ENCODE measurements at regions not wholly inside any gene's neighbourhood (a gene's known extent, or its start where the extent isn't known, plus 50 kb on each side); places are given as distances from the start of the nearest gene placed in this dataset.

DNA sequence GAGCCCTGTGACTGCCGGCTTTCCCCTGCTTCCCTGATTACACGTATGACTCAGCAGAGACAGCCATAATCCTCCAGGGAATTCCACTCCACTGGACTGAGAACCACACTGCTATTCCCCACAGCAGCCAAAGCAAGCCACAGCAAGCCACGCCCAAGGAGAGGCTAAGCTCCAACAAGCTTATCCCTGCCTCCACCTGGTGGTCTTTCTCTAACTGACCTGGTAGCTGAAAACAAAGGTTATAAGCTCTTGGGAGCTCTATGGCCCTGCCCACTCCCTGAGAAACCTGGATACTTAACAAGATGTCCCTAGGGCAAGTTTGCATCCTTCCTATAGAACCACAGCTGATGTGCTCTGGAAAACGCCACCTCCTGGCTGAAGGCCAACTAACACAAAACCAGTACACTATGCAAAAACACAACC is 613.7 kb upstream of the CDH18 start (continued):
- TF ChIP-seq SUZ12 (IDR thresholded peaks at IDR 0.05; ENCODE audit: unreplicated experiment) (no peak), YY1 (IDR thresholded peaks at IDR 0.05; ENCODE audit: low read depth, low read length) (no peak), POLR2AphosphoS5 (IDR thresholded peaks at IDR 0.05; ENCODE audit: low read length) (no peak), TAF1 (IDR thresholded peaks at IDR 0.05; ENCODE audit: borderline replicate concordance, low read depth, low read length) (no peak), PKNOX1 (IDR thresholded peaks at IDR 0.05) (no peak), IKZF2 (IDR thresholded peaks at IDR 0.05) (no peak), NRF1 (conservative IDR thresholded peaks at IDR 0.05; ENCODE audit: low read depth, low read length) (no peak), SUPT20H (IDR thresholded peaks at IDR 0.05; ENCODE audit: borderline replicate concordance, control insufficient read depth, low read depth, low read length) (no peak), CHD2 (IDR thresholded peaks at IDR 0.05; ENCODE audit: borderline replicate concordance, low read depth, low read length) (no peak)
- TF ChIP-seq, protein P1, sequence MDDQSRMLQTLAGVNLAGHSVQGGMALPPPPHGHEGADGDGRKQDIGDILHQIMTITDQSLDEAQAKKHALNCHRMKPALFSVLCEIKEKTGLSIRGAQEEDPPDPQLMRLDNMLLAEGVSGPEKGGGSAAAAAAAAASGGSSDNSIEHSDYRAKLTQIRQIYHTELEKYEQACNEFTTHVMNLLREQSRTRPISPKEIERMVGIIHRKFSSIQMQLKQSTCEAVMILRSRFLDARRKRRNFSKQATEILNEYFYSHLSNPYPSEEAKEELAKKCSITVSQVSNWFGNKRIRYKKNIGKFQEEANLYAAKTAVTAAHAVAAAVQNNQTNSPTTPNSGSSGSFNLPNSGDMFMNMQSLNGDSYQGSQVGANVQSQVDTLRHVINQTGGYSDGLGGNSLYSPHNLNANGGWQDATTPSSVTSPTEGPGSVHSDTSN (IDR thresholded peaks at IDR 0.05; ENCODE audit: insufficient replicate concordance, low read depth, low read length): no peak

- H2AFZ ChIP-seq (ENCODE audit: control insufficient read depth, low read depth, low read length): no peak overlapping the region
- no peak overlapping the region for H3K27ac ChIP-seq (ENCODE audit: control insufficient read depth, insufficient read depth)
- no peaks in the 10 kb centered on the region for H3K79me2 ChIP-seq (ENCODE audit: control insufficient read depth, insufficient read depth, low read length)
Measured at GRCh38 chr5:20590356-20590755, 602.4 kb upstream of the CDH18 start.

More at GRCh38 chr5:20590356-20590755, 602.4 kb upstream of the CDH18 start:
- TF ChIP-seq CHD4 (IDR thresholded peaks at IDR 0.05): no peak
- TF ChIP-seq NRF1 (conservative IDR thresholded peaks at IDR 0.05; ENCODE audit: low read depth, low read length): no peak
- TF ChIP-seq SMARCA5 (IDR thresholded peaks at IDR 0.05): no peak
- no peak for TF ChIP-seq NR2F1 (conservative IDR thresholded peaks at IDR 0.05)
- no peak for TF ChIP-seq GABPA (IDR thresholded peaks at IDR 0.05; ENCODE audit: low read depth)
- Histone ChIP-seq H3K9me3 (replicated peaks; ENCODE audit: control insufficient read depth, insufficient read depth, low read length) (no peaks in the 10 kb centered on the region), H3K27me3 (replicated peaks in 1 of 2; ENCODE audit: control insufficient read depth in 2 of 2, insufficient read depth in 2 of 2, low read length in 1 of 2) (no peaks in the 10 kb centered on the region), H3K9ac (ENCODE audit: control insufficient read depth, insufficient read depth, low read length) (no peak overlapping the region), H3K36me3 (ENCODE audit: control insufficient read depth in 2 of 2, insufficient read depth in 2 of 2, low read length in 1 of 2) (no peaks in the 10 kb centered on the region), H3K4me2 (ENCODE audit: control insufficient read depth, insufficient read depth) (no peak overlapping the region), H3K4me1 (ENCODE audit: control insufficient read depth, insufficient read depth, low read length) (no peaks in the 10 kb centered on the region), H3K4me3 (no peak overlapping the region), H4K20me1 (ENCODE audit: control insufficient read depth, insufficient read depth) (no peaks in the 10 kb centered on the region)
- FAIRE-seq (no peak), DNase-seq (ENCODE audit: low read depth, low spot score) (no peak), ATAC-seq (no peak)
- intact Hi-C loops (cut with micrococcal nuclease; ENCODE audit: unreplicated experiment) (no loop called here), in situ Hi-C loops (cut with MboI) (no loop called here)
- BruUV-seq (replicated peaks): no TSS peak
- ChIA-PET POLR2A (no interaction called here), SMC1A (ENCODE audit: uncharacterized antibody, unreplicated experiment) (no interaction called here), CTCF (no interaction called here), RAD21 (ENCODE audit: unreplicated experiment) (no interaction called here)
- WGBS (ENCODE audit: insufficient coverage, insufficient replicate concordance, low lambda C conversion rate, missing lambda C conversion rate): 48% methylated on average over 2 of the region's 2 CpGs

Measured in GM12878 (cell line).